HG03025 (cell line): ENCODE measurements at regions not wholly inside any gene's neighbourhood (a gene's known extent, or its start where the extent isn't known, plus 50 kb on each side); places are given as distances from the start of the nearest gene placed in this dataset.
"Not testable (repeated sequence)": the region's sequence is repeated elsewhere in the genome, so short reads cannot be mapped to it uniquely, and the experiment has no call there.

ENCODE experiments used
- ATAC-seq: cut with Tn5 transposase; IDR thresholded peaks from one replicate; pipeline ENCODE4 v1.9.1; 2021; ENCODE audit warnings: mild to moderate bottlenecking, moderate library complexity; ENCODE audit not compliant: unreplicated experiment, low FRiP score

DNA sequence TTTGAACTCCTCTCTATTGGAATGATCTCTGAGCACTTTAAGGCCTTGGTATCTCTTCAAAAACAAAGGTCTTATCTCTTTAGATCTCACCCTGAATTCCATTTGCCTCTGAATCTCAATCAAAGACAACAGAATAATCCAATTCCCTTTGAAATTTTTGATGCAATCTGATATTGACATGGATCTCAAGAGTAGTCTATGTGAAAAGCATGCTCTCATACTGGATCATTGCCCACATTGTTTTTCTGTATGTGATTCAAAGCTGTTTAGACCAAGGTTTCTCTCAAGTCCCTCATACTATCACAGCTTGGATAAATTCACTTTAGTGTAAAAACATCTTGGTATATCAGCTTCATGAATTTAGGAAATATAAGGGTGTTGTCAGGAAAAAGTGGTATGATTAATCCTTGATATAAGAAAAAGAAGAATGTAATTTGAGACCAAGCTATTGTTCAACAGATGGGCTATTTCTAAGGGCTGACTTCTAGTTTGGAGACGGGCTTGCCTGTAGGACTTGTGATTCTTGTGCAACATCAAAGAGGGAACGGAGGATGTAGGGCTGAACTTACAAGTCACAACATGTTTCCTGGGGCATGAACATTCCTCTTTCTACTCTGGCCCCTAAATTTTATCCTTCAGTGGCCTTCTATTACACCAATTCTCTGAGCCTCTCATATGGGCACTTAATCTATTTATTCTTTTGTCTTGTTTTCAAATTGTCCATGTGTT, 77.9 kb upstream of the CITED2 start:
- no peak for ATAC-seq

DNA sequence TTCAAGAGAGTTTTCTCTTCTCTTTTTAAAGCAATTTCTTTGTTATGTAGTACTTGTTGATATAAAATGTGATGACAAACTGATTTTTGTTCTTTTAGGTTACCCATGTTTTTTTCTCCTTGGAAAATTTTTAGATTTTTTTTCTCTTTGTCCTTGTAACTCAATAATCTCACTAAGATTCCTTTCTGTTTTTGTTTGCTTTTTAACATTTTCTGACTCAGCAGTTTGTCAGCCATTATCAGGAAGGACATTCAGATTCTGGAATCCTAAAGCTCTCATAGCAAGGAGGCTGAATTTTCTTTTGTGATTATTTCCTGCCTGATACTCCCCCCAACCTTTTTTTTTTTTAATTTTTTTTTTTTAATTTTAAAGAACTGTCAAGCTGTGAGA, 75.2 kb upstream of the CITED2 start:
- no peak for ATAC-seq

DNA sequence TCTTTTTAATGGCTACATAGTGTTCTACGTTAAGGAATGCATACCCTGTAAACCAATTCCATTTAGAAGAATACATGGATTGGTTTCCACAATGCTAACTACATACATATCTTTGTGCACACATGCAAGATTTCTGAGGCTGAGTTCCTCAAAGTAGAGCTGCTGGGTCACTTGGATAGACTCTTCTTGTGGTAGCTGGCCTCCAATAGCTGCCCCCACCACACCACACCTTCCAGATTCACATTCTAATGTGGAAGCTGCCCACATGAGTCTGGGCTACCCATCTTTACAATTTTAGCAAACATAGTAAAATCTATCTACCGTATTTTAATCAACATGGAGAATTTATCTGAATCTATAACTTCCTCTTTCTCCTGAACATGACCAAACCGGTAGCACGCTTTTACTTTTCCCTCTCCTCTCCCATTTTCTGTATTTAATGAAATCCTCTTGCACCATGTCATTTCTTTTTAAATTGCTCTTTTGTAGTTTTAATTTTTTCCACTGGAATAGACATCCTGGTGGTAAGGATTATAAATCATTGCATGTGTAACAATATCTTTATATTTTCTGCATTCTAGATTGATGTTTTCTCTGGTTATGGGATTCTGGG, 74.7 kb upstream of the CITED2 start:
- no peak for ATAC-seq

DNA sequence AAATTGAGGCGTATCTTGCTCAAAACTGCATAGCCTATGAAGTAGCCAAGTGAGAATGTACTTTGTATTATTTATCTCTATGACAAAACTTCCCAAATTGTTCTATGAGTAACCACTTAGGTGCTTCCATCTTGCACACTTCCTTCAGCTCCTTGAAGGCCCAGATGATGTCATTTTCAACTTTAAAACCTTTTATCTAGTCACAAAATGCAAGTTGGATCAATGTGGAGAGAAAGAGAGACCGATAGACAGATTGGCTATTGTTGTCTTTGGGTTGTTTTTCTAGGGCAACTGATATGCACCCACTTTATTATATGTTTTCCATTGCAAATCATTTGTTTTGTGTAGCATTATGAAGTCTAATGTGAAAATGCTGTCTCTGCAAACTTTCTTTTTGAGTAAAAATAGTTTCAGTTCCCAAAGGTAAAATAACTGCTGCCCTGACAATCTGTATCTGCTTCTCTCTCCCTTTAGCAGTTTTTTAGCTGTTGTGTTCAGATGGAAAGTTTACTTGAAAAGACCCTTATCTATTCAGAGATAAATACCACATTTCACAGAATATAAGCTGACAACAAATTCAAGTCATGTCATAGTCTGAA, 73.7 kb upstream of the CITED2 start:
- peak; percentile 81 for ATAC-seq

- no peak for ATAC-seq
Observed at GRCh38 chr6:139447656-139447975, 73.2 kb upstream of the CITED2 start.

DNA sequence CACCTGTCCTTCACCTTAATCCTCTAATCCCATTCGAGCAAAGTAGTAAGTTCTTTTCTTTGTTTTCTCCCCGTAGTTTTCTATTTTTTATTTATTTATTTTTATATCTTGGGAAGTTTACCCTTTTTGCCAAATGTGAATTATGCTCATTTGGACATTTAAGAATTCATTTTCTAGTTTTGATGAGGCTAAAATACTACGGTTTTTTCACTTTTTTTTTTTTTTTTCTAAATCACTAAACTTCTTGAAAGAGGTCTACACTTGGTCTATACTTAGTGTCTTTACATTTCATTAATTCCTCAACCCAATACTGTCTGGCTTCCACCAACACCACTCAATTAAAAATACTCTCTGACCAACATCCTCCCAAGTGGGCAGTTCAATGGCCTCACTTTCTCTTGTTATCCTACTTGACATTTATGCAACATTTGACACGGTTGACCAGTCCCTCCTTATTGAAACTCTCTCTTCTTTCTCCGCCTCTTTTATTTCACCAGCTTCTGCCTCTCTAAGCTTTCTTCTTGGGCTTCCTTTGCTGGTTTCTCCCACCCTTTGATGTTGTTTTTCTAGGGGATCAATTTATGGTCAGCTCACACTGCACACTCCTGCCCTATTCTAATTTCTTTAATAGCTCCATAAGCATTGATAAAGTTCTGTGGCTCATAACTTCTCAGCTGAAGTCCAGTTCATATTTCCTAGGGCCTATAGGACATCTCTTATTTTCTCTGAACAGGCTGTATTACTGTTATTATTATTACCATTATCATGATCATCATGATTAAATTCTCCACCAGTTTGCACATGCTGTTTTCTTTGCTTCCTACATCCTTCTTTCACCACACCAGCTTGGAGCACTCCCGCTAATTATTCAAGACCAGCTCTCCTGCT, 72.6 kb upstream of the CITED2 start:
- ATAC-seq: no peak

DNA sequence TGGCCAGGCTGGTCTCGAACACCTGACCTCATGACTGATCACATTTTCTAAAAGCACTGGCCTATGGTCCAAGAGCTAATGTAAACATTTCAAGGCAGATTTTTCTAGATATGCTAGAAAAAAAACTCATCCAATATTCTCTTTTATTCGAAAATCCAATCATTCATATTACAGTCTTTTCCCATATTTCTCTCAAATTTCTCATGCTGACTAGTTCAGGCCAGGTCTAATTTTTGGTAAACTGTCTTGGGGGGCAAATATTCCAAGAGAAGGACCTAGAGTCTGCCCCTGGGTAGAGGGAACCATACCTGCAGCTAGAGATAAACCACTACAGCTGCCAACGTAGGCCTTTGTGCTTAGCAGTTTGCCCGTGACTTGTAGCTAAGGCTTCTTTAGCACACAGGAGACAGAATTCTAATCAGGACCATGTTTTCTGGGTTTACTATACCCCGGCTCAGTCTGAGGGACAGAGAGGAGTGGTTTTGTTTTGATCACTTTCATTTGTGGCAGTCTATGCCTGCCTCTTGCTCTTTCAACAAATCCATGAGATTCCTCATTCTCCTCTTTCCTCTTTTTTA, 71.8 kb upstream of the CITED2 start:
- no peak for ATAC-seq

DNA sequence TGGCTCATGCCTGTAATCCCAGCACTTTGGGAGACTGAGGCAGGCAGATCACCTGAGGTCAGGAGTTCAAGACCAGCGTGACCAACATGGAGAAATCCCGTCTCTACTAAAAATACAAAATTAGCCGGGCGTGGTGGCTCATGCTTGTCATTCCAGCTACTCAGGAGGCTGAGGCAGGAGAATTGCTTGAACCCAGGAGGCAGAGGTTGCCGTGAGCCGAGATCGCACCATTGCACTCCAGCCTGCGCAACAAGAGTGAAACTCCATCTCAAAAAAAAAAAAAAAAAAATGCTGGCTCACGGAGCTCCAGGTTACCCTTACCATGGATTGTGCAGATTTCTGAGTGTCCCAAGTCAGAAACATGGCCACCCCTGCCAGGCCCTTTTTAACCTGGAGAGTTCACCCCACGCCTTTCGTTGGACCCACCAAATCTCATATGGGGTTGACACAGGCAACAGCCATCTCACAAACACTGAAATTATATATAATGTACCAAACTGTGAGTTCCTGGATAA, 69.9 kb upstream of the CITED2 start:
- not testable (repeated sequence) for ATAC-seq

DNA sequence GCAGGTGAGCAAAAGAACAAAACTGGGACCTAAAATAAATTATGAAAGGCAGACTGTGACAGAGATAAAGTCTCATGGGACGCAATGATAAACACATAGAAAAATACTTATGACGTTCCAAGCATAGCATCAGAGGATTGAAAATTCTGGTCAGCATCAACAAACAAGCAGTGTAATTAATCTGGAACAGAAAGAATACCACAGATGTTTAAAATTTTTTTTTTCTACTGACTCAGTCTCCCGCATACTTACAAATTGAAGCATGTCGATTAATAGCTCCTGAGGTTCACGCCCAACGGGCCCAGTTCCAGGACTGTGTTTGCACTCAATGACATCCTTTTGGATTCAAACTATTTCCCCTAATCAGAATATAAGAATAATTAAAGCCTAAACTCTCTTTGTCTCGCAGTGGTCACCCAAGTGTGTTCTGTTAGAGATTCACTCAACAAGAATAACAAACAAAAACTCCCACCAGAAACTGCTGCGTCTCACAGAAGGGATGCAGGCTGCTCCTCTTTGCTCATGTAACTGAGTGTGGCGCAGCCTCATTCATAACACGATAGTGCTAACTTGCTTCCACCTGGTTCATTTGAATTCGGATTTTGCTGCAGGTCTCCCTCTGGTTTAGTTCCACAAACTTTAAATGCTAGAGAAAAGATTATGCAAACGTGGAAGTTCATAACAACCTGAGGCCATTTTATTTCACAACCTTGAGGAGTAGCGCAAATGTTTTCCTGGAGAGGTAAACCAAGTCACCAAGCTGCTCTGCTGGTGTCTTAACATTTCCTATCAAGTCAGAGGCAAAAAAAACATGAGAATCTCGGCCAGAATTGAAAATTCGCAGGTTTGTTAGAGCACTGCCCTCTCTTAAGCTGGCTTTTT, 69.0 kb upstream of the CITED2 start:
- ATAC-seq: no peak

DNA sequence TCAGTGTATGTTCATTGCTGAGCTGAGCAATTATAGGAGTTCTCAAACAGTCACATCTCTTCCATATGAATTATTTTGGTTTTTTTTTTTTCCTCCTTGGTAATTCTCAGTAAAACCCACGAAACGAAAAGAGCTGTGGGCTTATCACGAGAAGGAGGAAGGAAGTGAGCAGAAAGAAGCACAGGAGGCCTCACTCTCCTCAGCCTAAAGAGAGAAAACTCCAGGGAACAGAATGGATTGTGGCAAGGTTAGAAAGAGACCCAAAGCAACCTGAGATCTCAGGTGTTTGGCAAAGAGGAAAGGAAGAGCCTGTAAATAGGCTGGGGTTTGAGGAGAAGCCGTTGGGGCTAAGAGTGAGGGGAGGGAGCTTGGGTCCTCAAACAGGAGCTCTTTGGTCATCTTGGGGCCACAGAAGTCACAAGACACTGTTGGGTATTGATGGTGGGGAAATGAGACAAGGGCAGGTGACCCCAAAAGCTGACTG, 67.8 kb upstream of the CITED2 start:
- no peak for ATAC-seq

DNA sequence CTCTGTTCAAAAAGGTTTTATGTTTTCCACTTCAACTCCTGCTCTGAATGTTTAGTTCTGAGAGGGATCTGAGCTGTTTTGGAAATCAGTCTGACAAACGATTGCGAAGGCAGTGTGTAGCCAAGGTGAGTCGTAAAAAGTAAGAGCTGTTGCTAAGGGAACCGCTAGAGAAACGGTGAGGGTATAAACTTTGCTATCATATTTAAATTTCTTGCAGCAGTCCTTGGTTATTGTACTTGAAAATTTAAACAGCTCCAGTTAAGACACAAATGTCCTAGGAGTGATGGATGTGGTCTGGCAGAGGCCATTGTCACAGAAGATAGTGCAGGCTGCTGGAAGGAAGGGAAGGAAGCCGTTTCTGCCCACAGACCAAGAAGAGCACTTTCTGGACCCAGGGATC, 64.9 kb upstream of the CITED2 start:
- ATAC-seq: no peak

DNA sequence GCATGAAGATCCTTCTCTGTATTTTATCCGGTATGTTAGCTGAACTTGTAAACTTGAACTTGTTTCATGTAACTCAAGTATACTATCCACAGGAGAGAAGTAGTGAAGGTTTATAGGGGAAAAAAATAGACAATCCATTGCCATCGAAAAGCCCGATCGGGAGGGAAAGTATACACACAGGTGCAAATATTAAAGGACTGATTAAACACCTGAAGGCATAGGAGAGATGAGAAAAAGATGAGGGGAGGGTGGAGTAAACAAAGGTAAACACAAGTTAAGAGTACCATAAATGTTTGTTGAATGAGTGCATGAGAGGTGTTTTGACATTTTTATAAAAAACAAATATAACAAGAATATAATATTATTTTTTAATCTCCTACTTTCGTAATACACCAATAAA, 64.3 kb upstream of the CITED2 start:
- no peak for ATAC-seq

DNA sequence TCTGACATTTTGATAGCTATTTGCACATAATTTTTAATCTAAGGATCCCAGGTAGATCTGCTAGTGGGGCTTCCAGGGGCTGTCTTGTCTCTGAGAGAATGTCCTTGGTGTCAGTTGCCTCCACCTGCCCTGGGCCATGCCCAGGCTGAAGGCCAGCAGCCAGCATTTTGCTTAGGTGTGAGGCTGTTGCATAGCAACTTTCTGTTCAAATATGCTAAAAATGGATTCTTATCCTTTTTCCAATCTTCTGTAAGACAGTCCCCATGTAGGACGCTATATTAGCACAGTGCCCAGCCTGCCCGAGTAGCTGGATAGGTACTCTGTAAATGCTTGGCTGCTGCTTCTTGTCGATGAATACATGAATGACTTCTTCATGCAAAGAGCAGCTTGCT, 62.5 kb upstream of the CITED2 start:
- ATAC-seq: no peak

DNA sequence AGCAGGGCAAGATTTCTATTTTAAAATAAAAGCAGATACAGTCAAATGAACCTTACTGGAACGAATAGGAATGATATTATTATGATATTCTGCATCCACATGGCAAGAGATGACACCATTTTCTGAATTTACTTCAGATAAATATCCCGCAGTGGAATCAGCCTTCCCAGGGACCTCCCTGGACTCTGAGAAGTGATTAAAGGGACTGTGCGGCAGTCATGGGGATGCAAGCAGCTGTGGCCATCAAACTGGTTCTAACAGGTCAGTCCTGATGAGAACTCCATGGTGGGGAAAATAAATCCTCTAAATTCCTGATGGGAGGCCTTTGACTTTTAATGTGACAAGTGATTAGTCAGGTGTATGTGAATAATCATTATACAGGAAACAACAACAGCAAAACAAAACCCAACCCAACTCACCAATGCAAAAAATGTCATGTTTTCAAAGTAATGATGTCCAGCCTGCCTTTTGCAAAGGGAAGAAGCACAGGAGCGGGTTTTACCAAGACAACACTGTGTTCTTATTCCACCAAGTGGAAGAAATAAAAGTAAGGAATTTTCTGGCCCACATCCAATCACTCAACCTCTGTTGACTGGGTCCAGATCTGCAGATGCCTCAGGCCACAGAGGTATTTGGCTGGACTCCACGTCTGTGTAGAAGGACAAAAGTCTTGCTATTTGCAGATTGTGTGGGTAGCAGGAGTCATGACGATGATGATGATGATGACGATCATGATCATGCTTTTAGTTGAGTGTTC, 61.9 kb upstream of the CITED2 start:
- ATAC-seq: no peak

- no peak for ATAC-seq
Observed at GRCh38 chr6:139433631-139434419, 59.4 kb upstream of the CITED2 start.

- ATAC-seq: no peak
Observed at GRCh38 chr6:139431602-139431956, 57.1 kb upstream of the CITED2 start.

- ATAC-seq: no peak
Observed at GRCh38 chr6:139430899-139431601, 56.6 kb upstream of the CITED2 start.
